Prostate gland (tissue), 2 donors: ENCODE measurements at regions not wholly inside any gene's neighbourhood (a gene's known extent, or its start where the extent isn't known, plus 50 kb on each side); places are given as distances from the start of the nearest gene placed in this dataset.
"Not testable (repeated sequence)": the region's sequence is repeated elsewhere in the genome, so short reads cannot be mapped to it uniquely, and the experiment has no call there.

Experiments used
- CTCF ChIP-seq, 4 experiments: fragments of 200-600 bp in 2 of 4; fragments of 450-650 bp in 2 of 4; sonication (generic) in 2 of 4; IDR thresholded peaks; 1 replicate in 3 of 4; 2 replicates in 1 of 4; pipeline ENCODE4 v1.5.1; 2016 to 2019; ENCODE audit warnings: antibody characterized with exemption in 4 of 4, mild to moderate bottlenecking in 2 of 4, moderate library complexity in 2 of 4
- POLR2A ChIP-seq: fragments of 450-650 bp; IDR thresholded peaks from one replicate; pipeline ENCODE4 v1.6.1; 2016; ENCODE audit warnings: antibody characterized with exemption, mild to moderate bottlenecking

- not testable (repeated sequence) for TF ChIP-seq POLR2A; CTCF (IDR thresholded peaks at IDR 0.05)
Observed at GRCh38 chr5:162964144-162964543, 473.3 kb upstream of the CCNG1 start.
